Liver (tissue), 8 donors: ENCODE measurements at regions not wholly inside any gene's neighbourhood (a gene's known extent, or its start where the extent isn't known, plus 50 kb on each side); places are given as distances from the start of the nearest gene placed in this dataset.

ENCODE experiments used
- DNase-seq: peaks from one replicate; pipeline ENCODE4 v3.0.0-alpha.2; 2017; ENCODE audit warnings: low spot score
- H3K27ac ChIP-seq, 2 donors: one replicate each; pipeline ENCODE4 v1.7.0; 2013; ENCODE audit warnings: inconsistent platforms in 2 of 2, low read length in 2 of 2, control low read depth in 1 of 2, low read depth in 1 of 2, mild to moderate bottlenecking in 1 of 2
- H3K27me3 ChIP-seq, 4 donors: one replicate each; pipeline versions ENCODE4 v1.6.1 to v1.7.0; 2013; ENCODE audit warnings: low read length in 3 of 4, inconsistent platforms in 1 of 4, mild to moderate bottlenecking in 1 of 4, moderate library complexity in 1 of 4; ENCODE audit not compliant: control insufficient read depth in 4 of 4, insufficient read depth in 4 of 4
- H3K36me3 ChIP-seq, 4 donors: one replicate each; pipeline versions ENCODE4 v1.6.1 to v1.7.0; 2013; ENCODE audit warnings: low read length in 3 of 4, mild to moderate bottlenecking in 3 of 4, low read depth in 1 of 4, moderate library complexity in 1 of 4; ENCODE audit not compliant: control insufficient read depth in 4 of 4, insufficient read depth in 3 of 4
- H3K4me1 ChIP-seq, 4 donors: one replicate each; pipeline versions ENCODE4 v1.6.1 to v1.7.0; 2013; ENCODE audit warnings: low read length in 3 of 4, mild to moderate bottlenecking in 3 of 4, moderate library complexity in 1 of 4; ENCODE audit not compliant: control insufficient read depth in 4 of 4, insufficient read depth in 4 of 4
- H3K4me3 ChIP-seq, 3 donors: one replicate each; pipeline versions ENCODE4 v1.6.1 to v1.7.0; 2013; ENCODE audit warnings: low read length in 3 of 3, control low read depth in 1 of 3, low read depth in 1 of 3, mild to moderate bottlenecking in 1 of 3
- H3K9ac ChIP-seq, 2 donors: one replicate each; pipeline ENCODE4 v1.7.0; 2013; ENCODE audit warnings: low read length in 2 of 2, mild to moderate bottlenecking in 2 of 2, moderate library complexity in 2 of 2, control low read depth in 1 of 2, low read depth in 1 of 2
- H3K9me3 ChIP-seq, 4 donors: one replicate each; pipeline versions ENCODE4 v1.6.1 to v1.7.0; 2013; ENCODE audit warnings: low read length in 3 of 4; ENCODE audit not compliant: control insufficient read depth in 4 of 4
- ATF3 ChIP-seq: IDR thresholded peaks from 2 replicates; pipeline ENCODE4 v1.6.1; 2016; ENCODE audit warnings: antibody characterized with exemption
- CTCF ChIP-seq: fragments of 150-350 bp; IDR thresholded peaks from 2 replicates; pipeline ENCODE4 v1.5.1; 2017; ENCODE audit warnings: improper control_type of control experiment, low read depth, low read length; ENCODE audit not compliant: missing input control
- EGR1 ChIP-seq, 2 donors: IDR thresholded peaks; 2 replicates each; pipeline ENCODE4 v1.6.1; 2016 to 2018; ENCODE audit warnings: antibody characterized with exemption in 2 of 2, low read depth in 2 of 2
- FOXA1 ChIP-seq: IDR thresholded peaks from 2 replicates; pipeline ENCODE4 v1.6.1; 2016; ENCODE audit warnings: antibody characterized with exemption
- FOXA2 ChIP-seq: IDR thresholded peaks from 2 replicates; pipeline ENCODE4 v1.6.1; 2016; ENCODE audit warnings: antibody characterized with exemption
- GABPA ChIP-seq, 2 donors: IDR thresholded peaks in 1 of 2; conservative IDR thresholded peaks in 1 of 2; 2 replicates each; pipeline ENCODE4 v1.6.1; 2016; ENCODE audit warnings: antibody characterized with exemption in 2 of 2, mild to moderate bottlenecking in 1 of 2, moderate library complexity in 1 of 2
- HNF4A ChIP-seq, 2 donors: conservative IDR thresholded peaks; 2 replicates each; pipeline ENCODE4 v1.6.1; 2016; ENCODE audit warnings: antibody characterized with exemption in 2 of 2, mild to moderate bottlenecking in 2 of 2
- HNF4G ChIP-seq: IDR thresholded peaks from 2 replicates; pipeline ENCODE4 v1.6.1; 2016; ENCODE audit warnings: antibody characterized with exemption
- JUND ChIP-seq, 2 donors: IDR thresholded peaks; 2 replicates each; pipeline ENCODE4 v1.6.1; 2016; ENCODE audit warnings: antibody characterized with exemption in 2 of 2
- MAX ChIP-seq: IDR thresholded peaks from 2 replicates; pipeline ENCODE4 v1.6.1; 2016; ENCODE audit warnings: antibody characterized with exemption
- NR2F2 ChIP-seq: IDR thresholded peaks from 2 replicates; pipeline ENCODE4 v1.6.1; 2016; ENCODE audit warnings: antibody characterized with exemption
- RAD21 ChIP-seq, 2 donors: IDR thresholded peaks; 2 replicates each; pipeline ENCODE4 v1.6.1; 2016; ENCODE audit warnings: antibody characterized with exemption in 2 of 2, mild to moderate bottlenecking in 2 of 2
- REST ChIP-seq: IDR thresholded peaks from 2 replicates; pipeline ENCODE4 v1.6.1; 2016; ENCODE audit warnings: antibody characterized with exemption, mild to moderate bottlenecking
- RXRA ChIP-seq, 2 donors: IDR thresholded peaks; 2 replicates each; pipeline ENCODE4 v1.6.1; 2017 to 2018; ENCODE audit warnings: antibody characterized with exemption in 2 of 2, mild to moderate bottlenecking in 1 of 2
- SP1 ChIP-seq: IDR thresholded peaks from 2 replicates; pipeline ENCODE4 v1.6.1; 2018; ENCODE audit warnings: antibody characterized with exemption, mild to moderate bottlenecking
- TAF1 ChIP-seq: conservative IDR thresholded peaks from 2 replicates; pipeline ENCODE4 v1.6.1; 2016; ENCODE audit warnings: antibody characterized with exemption, mild to moderate bottlenecking
- YY1 ChIP-seq: IDR thresholded peaks from 2 replicates; pipeline ENCODE4 v1.6.1; 2016; ENCODE audit warnings: antibody characterized with exemption, mild to moderate bottlenecking
- WGBS: extraction: QIAGEN DNeasy Blood & Tissue Kit; methylation state at CpG from one replicate; pipeline ENCODE4 v1.1.7; 2013; 5-methylcytosine and 5-hydroxymethylcytosine counted together
- TF ChIP-seq, protein P1 (sequence below): IDR thresholded peaks from 2 replicates; pipeline ENCODE4 v1.6.1; 2016; ENCODE audit warnings: antibody characterized with exemption
- donor health status: healthy.
- donor health status: healthy.
- donor health status: healthy.
- donor health status: healthy.
- donor health status: healthy.

DNA sequence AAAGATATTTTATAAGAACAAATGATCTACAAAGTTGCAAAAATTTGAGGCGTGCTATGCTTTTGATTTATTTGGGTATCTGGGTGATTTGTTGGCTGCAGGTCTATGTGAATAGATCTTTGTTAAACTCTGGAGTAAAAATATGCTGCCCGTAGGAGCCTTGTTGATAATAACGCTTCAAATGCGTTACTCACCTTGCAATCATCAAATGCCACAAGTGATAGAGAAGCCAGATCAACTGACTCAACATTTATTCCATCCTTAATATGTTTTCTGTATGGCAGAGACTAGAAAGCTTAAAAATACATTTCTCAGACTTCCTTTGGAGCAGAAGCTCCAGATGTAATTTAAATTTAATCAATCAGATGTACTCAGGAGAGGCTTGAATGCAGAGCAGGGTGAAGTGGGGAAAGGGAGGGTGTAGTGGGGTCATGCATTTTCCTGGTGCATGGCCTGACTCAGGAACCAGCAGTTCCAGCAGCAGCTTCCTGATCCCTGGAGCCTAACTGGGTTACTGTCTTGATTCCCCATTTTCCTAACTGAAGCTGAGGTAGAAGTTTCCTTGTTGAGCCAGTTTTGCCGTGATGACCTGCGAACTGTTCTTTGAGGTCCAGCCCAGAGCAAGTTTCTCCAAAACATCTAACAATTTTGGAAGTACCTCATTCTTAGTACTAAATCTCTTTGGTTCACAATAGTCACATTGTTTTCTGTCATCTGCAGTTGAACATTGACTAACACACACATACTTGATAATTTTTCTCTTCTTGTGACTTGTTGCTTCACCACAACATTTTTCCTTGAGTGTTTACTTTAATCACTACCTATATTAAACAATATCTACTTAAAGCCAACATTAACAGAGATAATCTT is 284.7 kb upstream of the CWC22 start:
- H3K36me3 ChIP-seq, result no peaks in the 10 kb centered on the region
- DNase-seq, result no peak
- no peak overlapping the region for H3K9ac ChIP-seq
- 75% methylated on average over 6 of the region's 6 CpGs for WGBS
- H3K4me1 ChIP-seq, result no peaks in the 10 kb centered on the region
- no peak overlapping the region for H3K4me3 ChIP-seq
- H3K27me3 ChIP-seq, result no peaks in the 10 kb centered on the region
- no peak overlapping the region for H3K27ac ChIP-seq
- TF ChIP-seq YY1 (no peak), FOXA2 (no peak), TAF1 (no peak)
- no peaks in the 10 kb centered on the region for H3K9me3 ChIP-seq

DNA sequence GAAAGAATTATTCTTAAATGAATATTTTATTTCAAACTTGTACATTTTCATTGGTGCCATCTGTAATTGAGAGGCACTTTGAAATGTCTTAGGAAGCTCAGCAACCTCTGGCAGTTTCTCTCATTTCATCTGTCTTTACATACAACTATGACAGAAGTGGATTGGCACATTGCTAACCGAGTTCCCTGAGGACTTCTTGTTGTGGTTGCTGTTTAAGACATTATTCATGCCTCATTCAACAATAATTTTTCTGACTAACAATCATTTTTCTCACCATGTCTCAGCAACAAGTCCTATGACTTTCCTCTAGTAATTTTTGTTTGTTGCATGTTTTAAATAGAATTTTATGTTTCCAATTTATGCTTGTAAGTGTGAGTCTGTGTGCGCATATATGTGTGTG is 284.0 kb upstream of the CWC22 start:
- Histone ChIP-seq H3K4me1 (no peaks in the 10 kb centered on the region), H3K4me3 (no peak overlapping the region), H3K27ac (no peak overlapping the region), H3K9me3 (no peaks in the 10 kb centered on the region), H3K27me3 (no peaks in the 10 kb centered on the region), H3K9ac (no peak overlapping the region), H3K36me3 (no peaks in the 10 kb centered on the region)
- TF ChIP-seq RXRA (IDR thresholded peaks at IDR 0.05) (no peak), FOXA2 (no peak), EGR1 (IDR thresholded peaks at IDR 0.05; ENCODE audit: low read depth in 2 of 2) (no peak), GABPA (IDR thresholded peaks at IDR 0.05 in 1 of 2, conservative IDR thresholded peaks at IDR 0.05 in 1 of 2) (no peak), ATF3 (no peak), RAD21 (IDR thresholded peaks at IDR 0.05) (no peak), HNF4G (no peak), NR2F2 (no peak), TAF1 (no peak), CTCF (no peak), REST (no peak), SP1 (no peak), JUND (IDR thresholded peaks at IDR 0.05) (no peak), MAX (no peak), HNF4A (conservative IDR thresholded peaks at IDR 0.05) (no peak), YY1 (no peak), FOXA1 (no peak)
- TF ChIP-seq, protein P1, sequence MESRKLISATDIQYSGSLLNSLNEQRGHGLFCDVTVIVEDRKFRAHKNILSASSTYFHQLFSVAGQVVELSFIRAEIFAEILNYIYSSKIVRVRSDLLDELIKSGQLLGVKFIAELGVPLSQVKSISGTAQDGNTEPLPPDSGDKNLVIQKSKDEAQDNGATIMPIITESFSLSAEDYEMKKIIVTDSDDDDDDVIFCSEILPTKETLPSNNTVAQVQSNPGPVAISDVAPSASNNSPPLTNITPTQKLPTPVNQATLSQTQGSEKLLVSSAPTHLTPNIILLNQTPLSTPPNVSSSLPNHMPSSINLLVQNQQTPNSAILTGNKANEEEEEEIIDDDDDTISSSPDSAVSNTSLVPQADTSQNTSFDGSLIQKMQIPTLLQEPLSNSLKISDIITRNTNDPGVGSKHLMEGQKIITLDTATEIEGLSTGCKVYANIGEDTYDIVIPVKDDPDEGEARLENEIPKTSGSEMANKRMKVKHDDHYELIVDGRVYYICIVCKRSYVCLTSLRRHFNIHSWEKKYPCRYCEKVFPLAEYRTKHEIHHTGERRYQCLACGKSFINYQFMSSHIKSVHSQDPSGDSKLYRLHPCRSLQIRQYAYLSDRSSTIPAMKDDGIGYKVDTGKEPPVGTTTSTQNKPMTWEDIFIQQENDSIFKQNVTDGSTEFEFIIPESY, result no peak
- 31% methylated on average over 2 of the region's 2 CpGs for WGBS
- no peak for DNase-seq
